Esophagus (tissue), 2 donors: ENCODE measurements at regions not wholly inside any gene's neighbourhood (a gene's known extent, or its start where the extent isn't known, plus 50 kb on each side); places are given as distances from the start of the nearest gene placed in this dataset.
"Not testable (repeated sequence)": the region's sequence is repeated elsewhere in the genome, so short reads cannot be mapped to it uniquely, and the experiment has no call there.

Experiments used
- H3K27ac ChIP-seq, 2 donors: one replicate each; pipeline ENCODE4 v1.5.1; 2013; ENCODE audit warnings: low read depth in 2 of 2, mild to moderate bottlenecking in 2 of 2, inconsistent platforms in 1 of 2, low read length in 1 of 2, moderate library complexity in 1 of 2
- H3K27me3 ChIP-seq, 2 donors: one replicate each; pipeline ENCODE4 v1.6.1; 2013; ENCODE audit warnings: low read length in 2 of 2, control low read depth in 1 of 2, mild to moderate bottlenecking in 1 of 2; ENCODE audit not compliant: insufficient read depth in 2 of 2, control insufficient read depth in 1 of 2
- H3K36me3 ChIP-seq, 2 donors: one replicate each; pipeline ENCODE4 v1.6.1; 2013; ENCODE audit warnings: low read length in 1 of 2; ENCODE audit not compliant: control insufficient read depth in 2 of 2, insufficient read depth in 2 of 2
- H3K4me1 ChIP-seq, 2 donors: one replicate each; pipeline ENCODE4 v1.6.1; 2013; ENCODE audit warnings: low read length in 1 of 2; ENCODE audit not compliant: control insufficient read depth in 2 of 2, insufficient read depth in 2 of 2
- H3K4me3 ChIP-seq, 2 donors: one replicate each; pipeline ENCODE4 v1.5.1; 2013; ENCODE audit warnings: low read length in 2 of 2, mild to moderate bottlenecking in 2 of 2, low read depth in 1 of 2, moderate library complexity in 1 of 2
- H3K9me3 ChIP-seq, 2 donors: one replicate each; pipeline ENCODE4 v1.6.1; 2013; ENCODE audit warnings: mild to moderate bottlenecking in 2 of 2, low read depth in 1 of 2, low read length in 1 of 2, moderate library complexity in 1 of 2; ENCODE audit not compliant: control insufficient read depth in 2 of 2, insufficient read depth in 1 of 2
- WGBS, 2 donors: extraction: QIAGEN DNeasy Blood & Tissue Kit; methylation state at CpG; one replicate each; pipeline ENCODE4 v1.1.7; 2013; 5-methylcytosine and 5-hydroxymethylcytosine counted together
- donor health status: healthy with polysubstance abuse.
- donor health status: Bipolar disorder and iron deficiency.

- Histone ChIP-seq H3K36me3 (no peaks in the 10 kb centered on the region), H3K9me3 (peaks cover 2 to 12% of the 10 kb centered on the region in 2 donors), H3K27ac (no peak overlapping the region), H3K27me3 (no peaks in the 10 kb centered on the region), H3K4me1 (no peaks in the 10 kb centered on the region), H3K4me3 (no peak overlapping the region)
- WGBS, 2 donors, result 74 to 77% methylated on average over 2 of the region's 2 CpGs
Measured at GRCh38 chr1:61563611-61564010, 161.3 kb downstream of the TM2D1 start.

- Histone ChIP-seq H3K4me1 (no peaks in the 10 kb centered on the region), H3K27me3 (no peaks in the 10 kb centered on the region), H3K4me3 (no peak overlapping the region), H3K27ac (no peak overlapping the region), H3K9me3 (peaks cover 2 to 12% of the 10 kb centered on the region in 2 donors), H3K36me3 (no peaks in the 10 kb centered on the region)
Measured at GRCh38 chr1:61561666-61562065, 163.3 kb downstream of the TM2D1 start.

GRCh38 chr1:61560385-61560784 is 164.6 kb downstream of the TM2D1 start:
- Histone ChIP-seq H3K4me3 (no peak overlapping the region), H3K9me3 (peaks cover 0 to 2% of the 10 kb centered on the region in 2 donors), H3K4me1 (no peaks in the 10 kb centered on the region), H3K36me3 (no peaks in the 10 kb centered on the region), H3K27ac (no peak overlapping the region), H3K27me3 (no peaks in the 10 kb centered on the region)
- WGBS, 2 donors, result 87 to 91% methylated on average over 2 of the region's 2 CpGs

- H3K4me1 ChIP-seq, result no peaks in the 10 kb centered on the region
- no peaks in the 10 kb centered on the region for H3K36me3 ChIP-seq
- no peaks in the 10 kb centered on the region for H3K27me3 ChIP-seq
- no peak overlapping the region for H3K27ac ChIP-seq
- H3K4me3 ChIP-seq, result no peak overlapping the region
- no peaks in the 10 kb centered on the region for H3K9me3 ChIP-seq
- 87 to 89% methylated on average over 3 of the region's 3 CpGs for WGBS, 2 donors
Measured at GRCh38 chr1:61556631-61557030, 168.3 kb downstream of the TM2D1 start.

- no peaks in the 10 kb centered on the region for H3K36me3 ChIP-seq
- no peaks in the 10 kb centered on the region for H3K9me3 ChIP-seq
- no peaks in the 10 kb centered on the region for H3K27me3 ChIP-seq
- H3K27ac ChIP-seq, result no peak overlapping the region
- 89 to 93% methylated on average over 4 of the region's 4 CpGs for WGBS, 2 donors
- no peaks in the 10 kb centered on the region for H3K4me1 ChIP-seq
- no peak overlapping the region for H3K4me3 ChIP-seq
Measured at GRCh38 chr1:61552630-61553305, 172.2 kb downstream of the TM2D1 start.

GRCh38 chr1:61547302-61547701 is 177.6 kb downstream of the TM2D1 start:
- not testable (repeated sequence) for H3K27me3 ChIP-seq, H3K4me3 ChIP-seq, H3K9me3 ChIP-seq, H3K36me3 ChIP-seq, H3K4me1 ChIP-seq, H3K27ac ChIP-seq
- WGBS, 2 donors, result 76 to 95% methylated on average over 2 of the region's 2 CpGs

- H3K27ac ChIP-seq, H3K27me3 ChIP-seq, H3K9me3 ChIP-seq, H3K36me3 ChIP-seq, H3K4me3 ChIP-seq, H3K4me1 ChIP-seq: not testable (repeated sequence)
- WGBS, 2 donors, result 63 to 70% methylated on average over 2 of the region's 2 CpGs
Measured at GRCh38 chr1:61544870-61545269, 180.1 kb downstream of the TM2D1 start.

GRCh38 chr1:61543498-61543897 is 181.4 kb downstream of the TM2D1 start:
- not testable (repeated sequence) for H3K4me1 ChIP-seq, H3K27me3 ChIP-seq, H3K36me3 ChIP-seq, H3K4me3 ChIP-seq, H3K9me3 ChIP-seq, H3K27ac ChIP-seq

GRCh38 chr1:61539720-61540462 is 185.1 kb downstream of the TM2D1 start:
- WGBS, 2 donors, result 87 to 88% methylated on average over 12 of the region's 12 CpGs

GRCh38 chr1:61538228-61538627 is 186.7 kb downstream of the TM2D1 start:
- Histone ChIP-seq H3K27me3 (no peaks in the 10 kb centered on the region), H3K36me3 (no peaks in the 10 kb centered on the region), H3K4me3 (no peak overlapping the region), H3K9me3 (no peaks in the 10 kb centered on the region), H3K4me1 (no peaks in the 10 kb centered on the region), H3K27ac (no peak overlapping the region)
- WGBS, 2 donors, result 92 to 97% methylated on average over 4 of the region's 4 CpGs

More at GRCh38 chr1:61539720-61540462, 185.1 kb downstream of the TM2D1 start:
- Histone ChIP-seq H3K4me1 (no peaks in the 10 kb centered on the region), H3K27ac (no peak overlapping the region), H3K36me3 (no peaks in the 10 kb centered on the region), H3K9me3 (no peaks in the 10 kb centered on the region), H3K27me3 (no peaks in the 10 kb centered on the region), H3K4me3 (no peak overlapping the region)
